Astrocyte of the spinal cord (primary cell): ENCODE measurements at regions not wholly inside any gene's neighbourhood (a gene's known extent, or its start where the extent isn't known, plus 50 kb on each side); places are given as distances from the start of the nearest gene placed in this dataset.

Experiments
- DNase-seq: peaks from one replicate; pipeline ENCODE4 v3.0.0; 2011; ENCODE audit warnings: low read depth, low spot score
- H3K4me3 ChIP-seq: 2 replicates; pipeline ENCODE4 v1.5.1; 2011; ENCODE audit warnings: low read depth, mild to moderate bottlenecking, low read length, moderate library complexity
- in situ Hi-C: cut with HindIII; loops from 2 replicates; pipeline ENCODE4 v1.10.0; 2017; ENCODE audit warnings: low sequenced_read_pairs
- TF ChIP-seq, protein P1 (sequence below): IDR thresholded peaks from 2 replicates; pipeline ENCODE4 v1.5.1; 2012; ENCODE audit warnings: low read depth, mild to moderate bottlenecking, low read length, inconsistent platforms

GRCh38 chr4:114263233-114263632 is 283.8 kb upstream of the ARSJ start:
- in situ Hi-C loops, result no loop called here
- peak; percentile 59 for DNase-seq
- TF ChIP-seq, protein P1, sequence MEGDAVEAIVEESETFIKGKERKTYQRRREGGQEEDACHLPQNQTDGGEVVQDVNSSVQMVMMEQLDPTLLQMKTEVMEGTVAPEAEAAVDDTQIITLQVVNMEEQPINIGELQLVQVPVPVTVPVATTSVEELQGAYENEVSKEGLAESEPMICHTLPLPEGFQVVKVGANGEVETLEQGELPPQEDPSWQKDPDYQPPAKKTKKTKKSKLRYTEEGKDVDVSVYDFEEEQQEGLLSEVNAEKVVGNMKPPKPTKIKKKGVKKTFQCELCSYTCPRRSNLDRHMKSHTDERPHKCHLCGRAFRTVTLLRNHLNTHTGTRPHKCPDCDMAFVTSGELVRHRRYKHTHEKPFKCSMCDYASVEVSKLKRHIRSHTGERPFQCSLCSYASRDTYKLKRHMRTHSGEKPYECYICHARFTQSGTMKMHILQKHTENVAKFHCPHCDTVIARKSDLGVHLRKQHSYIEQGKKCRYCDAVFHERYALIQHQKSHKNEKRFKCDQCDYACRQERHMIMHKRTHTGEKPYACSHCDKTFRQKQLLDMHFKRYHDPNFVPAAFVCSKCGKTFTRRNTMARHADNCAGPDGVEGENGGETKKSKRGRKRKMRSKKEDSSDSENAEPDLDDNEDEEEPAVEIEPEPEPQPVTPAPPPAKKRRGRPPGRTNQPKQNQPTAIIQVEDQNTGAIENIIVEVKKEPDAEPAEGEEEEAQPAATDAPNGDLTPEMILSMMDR, result no peak
- H3K4me3 ChIP-seq, result no peak overlapping the region

- in situ Hi-C loops, result no loop called here
- TF ChIP-seq, protein P1, result no peak
- no peak for DNase-seq
- H3K4me3 ChIP-seq, result no peak overlapping the region
Observed at GRCh38 chr4:114264452-114264851, 285.0 kb upstream of the ARSJ start.

DNA sequence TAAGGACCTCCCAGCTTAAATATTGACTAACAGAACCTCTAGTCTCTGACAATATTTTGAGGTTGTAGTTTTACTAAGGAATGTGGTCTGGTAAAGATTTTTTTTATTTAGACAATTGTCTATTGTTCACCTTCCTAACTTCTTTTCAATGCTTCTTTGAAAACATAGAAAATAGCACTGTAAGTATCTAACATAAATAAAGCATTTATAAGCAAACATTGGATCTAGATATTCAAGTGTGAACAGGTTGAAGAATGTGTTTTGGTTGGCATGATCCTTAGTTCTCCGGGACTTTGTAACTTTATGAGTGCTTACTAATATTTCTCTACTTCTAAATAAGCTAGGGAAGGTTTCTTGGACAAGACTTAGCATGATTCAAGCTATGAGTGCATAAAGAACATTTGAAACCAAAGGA is 285.4 kb upstream of the ARSJ start:
- DNase-seq, result peak; percentile 76
- no peak overlapping the region for H3K4me3 ChIP-seq
- in situ Hi-C loops, result no loop called here
- TF ChIP-seq, protein P1, result no peak

DNA sequence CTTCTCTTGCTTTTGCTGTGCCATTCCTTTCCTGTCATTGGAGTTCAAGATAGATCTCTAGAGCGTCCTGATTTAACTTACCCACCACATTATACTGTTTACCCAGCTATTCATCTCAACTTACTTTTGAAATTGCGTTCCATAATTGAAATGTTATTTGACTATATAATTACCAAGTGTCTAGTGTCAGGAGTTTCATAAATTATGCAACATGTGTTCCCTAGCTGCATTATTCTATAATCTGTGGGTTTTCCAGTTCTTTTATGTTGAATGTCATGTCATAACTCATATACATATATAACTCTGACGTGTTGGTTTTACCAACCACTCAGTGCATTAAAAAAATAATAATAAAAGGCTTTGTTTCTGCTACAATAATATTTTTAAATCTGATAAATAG is 285.9 kb upstream of the ARSJ start:
- no peak for DNase-seq
- in situ Hi-C loops, result no loop called here
- H3K4me3 ChIP-seq, result no peak overlapping the region
- TF ChIP-seq, protein P1, result no peak

- in situ Hi-C loops, result no loop called here
- TF ChIP-seq, protein P1, result no peak
- DNase-seq, result no peak
Observed at GRCh38 chr4:114267976-114268375, 288.5 kb upstream of the ARSJ start.

GRCh38 chr4:114271031-114271430 is 291.6 kb upstream of the ARSJ start:
- in situ Hi-C loops, result no loop called here

More at GRCh38 chr4:114267976-114268375, 288.5 kb upstream of the ARSJ start:
- no peak overlapping the region for H3K4me3 ChIP-seq

More at GRCh38 chr4:114271031-114271430, 291.6 kb upstream of the ARSJ start:
- H3K4me3 ChIP-seq, result no peak overlapping the region
- TF ChIP-seq, protein P1, result no peak
- no peak for DNase-seq
